Calu3 (cell line): ENCODE measurements at regions not wholly inside any gene's neighbourhood (a gene's known extent, or its start where the extent isn't known, plus 50 kb on each side); places are given as distances from the start of the nearest gene placed in this dataset.

Source experiments
- BruUV-seq: library from RNA; stranded (reverse); fragments of 400-500 nt; replicated peaks from 2 replicates; lab custom pipeline; 2021; lab: Mats Ljungman, UMichigan
- CTCF ChIA-PET: fragments of 300-600 bp; sonication (Branson Sonifier 250); formaldehyde crosslinking; loops from one replicate; lab custom pipeline; 2022; ENCODE audit warnings: antibody characterized with exemption; lab: Charles Lee
- DNase-seq: peaks from one replicate; pipeline ENCODE4 v3.0.0; 2022
- H3K27ac Mint-ChIP-seq: one replicate; pipeline ENCODE4 v1.8.0; 2022; ENCODE audit warnings: mixed read lengths; ENCODE audit not compliant: unreplicated experiment
- H3K27me3 Mint-ChIP-seq: one replicate; pipeline ENCODE4 v1.8.0; 2022; ENCODE audit warnings: mixed read lengths; ENCODE audit not compliant: unreplicated experiment
- H3K36me3 Mint-ChIP-seq: one replicate; pipeline ENCODE4 v1.8.0; 2022; ENCODE audit warnings: mild to moderate bottlenecking, moderate library complexity, mixed read lengths; ENCODE audit not compliant: insufficient read depth, unreplicated experiment
- H3K4me1 Mint-ChIP-seq: one replicate; pipeline ENCODE4 v1.8.0; 2022; ENCODE audit warnings: mild to moderate bottlenecking, low read depth, mixed read lengths; ENCODE audit not compliant: unreplicated experiment
- H3K4me3 Mint-ChIP-seq: one replicate; pipeline ENCODE4 v1.8.0; 2022; ENCODE audit warnings: mild to moderate bottlenecking, low read depth, moderate library complexity, mixed read lengths; ENCODE audit not compliant: unreplicated experiment
- H3K9me3 Mint-ChIP-seq: one replicate; pipeline ENCODE4 v1.8.0; 2022; ENCODE audit warnings: low read depth, mixed read lengths; ENCODE audit not compliant: unreplicated experiment
- CTCF ChIP-seq: fragments of 200-600 bp; IDR thresholded peaks from one replicate; pipeline ENCODE4 v1.8.0; 2022; ENCODE audit warnings: antibody characterized with exemption; ENCODE audit not compliant: unreplicated experiment
- intact Hi-C: fragments of 100-400 bp; cut with micrococcal nuclease; formaldehyde crosslinking; loops from one replicate; pipeline ENCODE4 v1.10.0; 2022; ENCODE audit not compliant: unreplicated experiment

- H3K9me3 Mint-ChIP-seq, result no peaks in the 10 kb centered on the region
- TF ChIP-seq CTCF, result no peak
- no peak overlapping the region for H3K27ac Mint-ChIP-seq
- BruUV-seq, result no TSS peak
- no peak overlapping the region for H3K4me3 Mint-ChIP-seq
- intact Hi-C loops, result no loop called here
- H3K36me3 Mint-ChIP-seq, result no peaks in the 10 kb centered on the region
- CTCF ChIA-PET, result interaction anchor here (0.6 kb wide), 1 partner anchor 396 kb away, joined by 3 read pairs; no protein-coding TSS in a partner anchor
- H3K4me1 Mint-ChIP-seq, result no peaks in the 10 kb centered on the region
- H3K27me3 Mint-ChIP-seq, result peaks cover 18% of the 10 kb centered on the region
- no peak for DNase-seq
These were observed 102.0 kb upstream of the GADL1 start for GRCh38 chr3:30996467-30996866.

GRCh38 chr3:31002730-31003129 lies 108.3 kb upstream of the GADL1 start:
- H3K9me3 Mint-ChIP-seq, result peaks cover 2% of the 10 kb centered on the region
- peaks cover 10% of the 10 kb centered on the region for H3K27me3 Mint-ChIP-seq
- intact Hi-C loops, result no loop called here
- no peak overlapping the region for H3K27ac Mint-ChIP-seq
- H3K36me3 Mint-ChIP-seq, result no peaks in the 10 kb centered on the region
- no peak for DNase-seq
- H3K4me3 Mint-ChIP-seq, result no peak overlapping the region
- CTCF ChIA-PET, result no interaction called here
- no peaks in the 10 kb centered on the region for H3K4me1 Mint-ChIP-seq
- TF ChIP-seq CTCF, result no peak
- BruUV-seq, result no TSS peak

- Mint-ChIP-seq H3K27me3 (peaks cover 22% of the 10 kb centered on the region), H3K36me3 (no peaks in the 10 kb centered on the region), H3K4me1 (no peaks in the 10 kb centered on the region), H3K9me3 (peaks cover 2% of the 10 kb centered on the region), H3K27ac (no peak overlapping the region), H3K4me3 (no peak overlapping the region)
- BruUV-seq, result no TSS peak
- CTCF ChIA-PET, result no interaction called here
- TF ChIP-seq CTCF, result no peak
- DNase-seq, result no peak
- intact Hi-C loops, result no loop called here
These were observed 109.7 kb upstream of the GADL1 start for GRCh38 chr3:31004025-31004678.

GRCh38 chr3:31008994-31009393 lies 114.5 kb upstream of the GADL1 start:
- BruUV-seq, result no TSS peak
- Mint-ChIP-seq H3K27me3 (peaks cover 22% of the 10 kb centered on the region), H3K9me3 (no peaks in the 10 kb centered on the region), H3K4me1 (no peaks in the 10 kb centered on the region), H3K27ac (no peak overlapping the region), H3K36me3 (no peaks in the 10 kb centered on the region), H3K4me3 (no peak overlapping the region)
- no peak for DNase-seq
- no peak for TF ChIP-seq CTCF
- CTCF ChIA-PET, result no interaction called here
- intact Hi-C loops, result no loop called here
